ENCODE measurements at regions not wholly inside any gene's neighbourhood (a gene's known extent, or its start where the extent isn't known, plus 50 kb on each side); places are given as distances from the start of the nearest gene placed in this dataset.

GRCh38 chr3:177571944-177572315 lies 374.6 kb upstream of the TBL1XR1 start:
- Mint-ChIP-seq H3K27ac (no peak overlapping the region), H3K36me3 (ENCODE audit: low read depth) (no peaks in the 10 kb centered on the region), H3K4me1 (no peaks in the 10 kb centered on the region), H3K4me3 (no peak overlapping the region), H3K9me3 (no peaks in the 10 kb centered on the region), H3K27me3 (no peaks in the 10 kb centered on the region)
- no peak for ATAC-seq (replicated peaks)

GRCh38 chr3:177574222-177574856 lies 377.1 kb upstream of the TBL1XR1 start:
- H3K36me3 Mint-ChIP-seq (ENCODE audit: low read depth): no peaks in the 10 kb centered on the region
- H3K27me3 Mint-ChIP-seq: no peaks in the 10 kb centered on the region
- no peaks in the 10 kb centered on the region for H3K9me3 Mint-ChIP-seq
- H3K4me1 Mint-ChIP-seq: no peaks in the 10 kb centered on the region
- H3K27ac Mint-ChIP-seq: no peak overlapping the region
- no peak overlapping the region for H3K4me3 Mint-ChIP-seq
- no peak for ATAC-seq (replicated peaks)

- Mint-ChIP-seq H3K27me3 (no peaks in the 10 kb centered on the region), H3K4me1 (no peaks in the 10 kb centered on the region), H3K36me3 (ENCODE audit: low read depth) (no peaks in the 10 kb centered on the region), H3K27ac (no peak overlapping the region), H3K4me3 (no peak overlapping the region), H3K9me3 (no peaks in the 10 kb centered on the region)
- ATAC-seq (replicated peaks): no peak
Measured at GRCh38 chr3:177576746-177577145, 379.5 kb upstream of the TBL1XR1 start.

GRCh38 chr3:177578488-177578887 lies 381.2 kb upstream of the TBL1XR1 start:
- Mint-ChIP-seq H3K27ac (no peak overlapping the region), H3K4me1 (no peaks in the 10 kb centered on the region), H3K4me3 (no peak overlapping the region), H3K36me3 (ENCODE audit: low read depth) (no peaks in the 10 kb centered on the region), H3K9me3 (no peaks in the 10 kb centered on the region), H3K27me3 (no peaks in the 10 kb centered on the region)
- ATAC-seq (replicated peaks): no peak

- no peaks in the 10 kb centered on the region for H3K4me1 Mint-ChIP-seq
- H3K4me3 Mint-ChIP-seq: no peak overlapping the region
- no peak overlapping the region for H3K27ac Mint-ChIP-seq
- no peaks in the 10 kb centered on the region for H3K36me3 Mint-ChIP-seq (ENCODE audit: low read depth)
- H3K9me3 Mint-ChIP-seq: no peaks in the 10 kb centered on the region
- H3K27me3 Mint-ChIP-seq: no peaks in the 10 kb centered on the region
- ATAC-seq (replicated peaks): no peak
Measured at GRCh38 chr3:177579419-177579818, 382.1 kb upstream of the TBL1XR1 start.

GRCh38 chr3:177580437-177580836 lies 383.2 kb upstream of the TBL1XR1 start:
- no peaks in the 10 kb centered on the region for H3K9me3 Mint-ChIP-seq
- no peak for ATAC-seq (replicated peaks)
- H3K27me3 Mint-ChIP-seq: no peaks in the 10 kb centered on the region
- H3K4me3 Mint-ChIP-seq: no peak overlapping the region
- H3K36me3 Mint-ChIP-seq (ENCODE audit: low read depth): no peaks in the 10 kb centered on the region
- H3K27ac Mint-ChIP-seq: no peak overlapping the region
- no peaks in the 10 kb centered on the region for H3K4me1 Mint-ChIP-seq

- H3K4me1 Mint-ChIP-seq: peaks cover 7% of the 10 kb centered on the region
- no peaks in the 10 kb centered on the region for H3K27me3 Mint-ChIP-seq
- no peak overlapping the region for H3K4me3 Mint-ChIP-seq
- no peak for ATAC-seq (replicated peaks)
- H3K36me3 Mint-ChIP-seq (ENCODE audit: low read depth): no peaks in the 10 kb centered on the region
- no peaks in the 10 kb centered on the region for H3K9me3 Mint-ChIP-seq
- H3K27ac Mint-ChIP-seq: no peak overlapping the region
Measured at GRCh38 chr3:177585271-177585670, 388.0 kb upstream of the TBL1XR1 start.

GRCh38 chr3:177589041-177589650 lies 391.9 kb upstream of the TBL1XR1 start:
- Mint-ChIP-seq H3K36me3 (ENCODE audit: low read depth) (no peaks in the 10 kb centered on the region), H3K4me3 (no peak overlapping the region), H3K9me3 (no peaks in the 10 kb centered on the region), H3K4me1 (peaks cover 27% of the 10 kb centered on the region), H3K27ac (no peak overlapping the region), H3K27me3 (no peaks in the 10 kb centered on the region)
- ATAC-seq (replicated peaks): no peak

- H3K27ac Mint-ChIP-seq: peak overlapping the region; percentile 74
- peak overlapping the region; percentile 41 for H3K4me3 Mint-ChIP-seq
- H3K36me3 Mint-ChIP-seq (ENCODE audit: low read depth): no peaks in the 10 kb centered on the region
- H3K9me3 Mint-ChIP-seq: no peaks in the 10 kb centered on the region
- peaks cover 27% of the 10 kb centered on the region for H3K4me1 Mint-ChIP-seq
- no peaks in the 10 kb centered on the region for H3K27me3 Mint-ChIP-seq
- peak; percentile 88 for ATAC-seq (replicated peaks)
Measured at GRCh38 chr3:177589911-177590381, 392.7 kb upstream of the TBL1XR1 start.

- Mint-ChIP-seq H3K9me3 (no peaks in the 10 kb centered on the region), H3K4me3 (peak overlapping the region; percentile 40), H3K36me3 (ENCODE audit: low read depth) (no peaks in the 10 kb centered on the region)
Measured at GRCh38 chr3:177590826-177591225, 393.5 kb upstream of the TBL1XR1 start.

GRCh38 chr3:177591379-177591778 lies 394.1 kb upstream of the TBL1XR1 start:
- H3K27ac Mint-ChIP-seq: peak overlapping the region; percentile 20
- no peaks in the 10 kb centered on the region for H3K9me3 Mint-ChIP-seq
- peaks cover 37% of the 10 kb centered on the region for H3K4me1 Mint-ChIP-seq
- ATAC-seq (replicated peaks): peak; percentile 59
- H3K36me3 Mint-ChIP-seq (ENCODE audit: low read depth): no peaks in the 10 kb centered on the region
- H3K27me3 Mint-ChIP-seq: no peaks in the 10 kb centered on the region
- H3K4me3 Mint-ChIP-seq: peak overlapping the region; percentile 40

More at GRCh38 chr3:177590826-177591225, 393.5 kb upstream of the TBL1XR1 start:
- peak overlapping the region; percentile 20 for H3K27ac Mint-ChIP-seq
- no peaks in the 10 kb centered on the region for H3K27me3 Mint-ChIP-seq
- peaks cover 31% of the 10 kb centered on the region for H3K4me1 Mint-ChIP-seq
- no peak for ATAC-seq (replicated peaks)

- Mint-ChIP-seq H3K4me3 (no peak overlapping the region), H3K4me1 (peaks cover 51% of the 10 kb centered on the region), H3K36me3 (ENCODE audit: low read depth) (no peaks in the 10 kb centered on the region), H3K9me3 (no peaks in the 10 kb centered on the region), H3K27ac (no peak overlapping the region), H3K27me3 (no peaks in the 10 kb centered on the region)
- ATAC-seq (replicated peaks): no peak
Measured at GRCh38 chr3:177594096-177594495, 396.8 kb upstream of the TBL1XR1 start.

GRCh38 chr3:177595530-177596188 lies 398.4 kb upstream of the TBL1XR1 start:
- Mint-ChIP-seq H3K36me3 (ENCODE audit: low read depth) (no peaks in the 10 kb centered on the region), H3K4me1 (peaks cover 52% of the 10 kb centered on the region), H3K27ac (no peak overlapping the region), H3K9me3 (no peaks in the 10 kb centered on the region), H3K4me3 (peak overlapping the region; percentile 74), H3K27me3 (no peaks in the 10 kb centered on the region)
- no peak for ATAC-seq (replicated peaks)

- Mint-ChIP-seq H3K9me3 (no peaks in the 10 kb centered on the region), H3K36me3 (ENCODE audit: low read depth) (no peaks in the 10 kb centered on the region), H3K4me3 (peak overlapping the region; percentile 74), H3K27me3 (no peaks in the 10 kb centered on the region), H3K4me1 (peaks cover 46% of the 10 kb centered on the region), H3K27ac (no peak overlapping the region)
- ATAC-seq (replicated peaks): no peak
Measured at GRCh38 chr3:177596248-177596815, 399.1 kb upstream of the TBL1XR1 start.

- no peaks in the 10 kb centered on the region for H3K27me3 Mint-ChIP-seq
Measured at GRCh38 chr3:177596816-177597271, 399.6 kb upstream of the TBL1XR1 start.

More at GRCh38 chr3:177596816-177597271, 399.6 kb upstream of the TBL1XR1 start:
- Mint-ChIP-seq H3K27ac (peak overlapping the region; percentile 86), H3K4me3 (peak overlapping the region; percentile 74), H3K4me1 (peaks cover 41% of the 10 kb centered on the region), H3K36me3 (ENCODE audit: low read depth) (no peaks in the 10 kb centered on the region), H3K9me3 (no peaks in the 10 kb centered on the region)
- ATAC-seq (replicated peaks): no peak
